HG02970 (cell line): ENCODE measurements at regions not wholly inside any gene's neighbourhood (a gene's known extent, or its start where the extent isn't known, plus 50 kb on each side); places are given as distances from the start of the nearest gene placed in this dataset.
"Not testable (repeated sequence)": the region's sequence is repeated elsewhere in the genome, so short reads cannot be mapped to it uniquely, and the experiment has no call there.

Experiments
- ATAC-seq: cut with Tn5 transposase; IDR thresholded peaks from one replicate; pipeline ENCODE4 v1.9.1; 2021; ENCODE audit warnings: mild to moderate bottlenecking, moderate library complexity, moderate number of reproducible peaks; ENCODE audit not compliant: unreplicated experiment, low FRiP score

DNA sequence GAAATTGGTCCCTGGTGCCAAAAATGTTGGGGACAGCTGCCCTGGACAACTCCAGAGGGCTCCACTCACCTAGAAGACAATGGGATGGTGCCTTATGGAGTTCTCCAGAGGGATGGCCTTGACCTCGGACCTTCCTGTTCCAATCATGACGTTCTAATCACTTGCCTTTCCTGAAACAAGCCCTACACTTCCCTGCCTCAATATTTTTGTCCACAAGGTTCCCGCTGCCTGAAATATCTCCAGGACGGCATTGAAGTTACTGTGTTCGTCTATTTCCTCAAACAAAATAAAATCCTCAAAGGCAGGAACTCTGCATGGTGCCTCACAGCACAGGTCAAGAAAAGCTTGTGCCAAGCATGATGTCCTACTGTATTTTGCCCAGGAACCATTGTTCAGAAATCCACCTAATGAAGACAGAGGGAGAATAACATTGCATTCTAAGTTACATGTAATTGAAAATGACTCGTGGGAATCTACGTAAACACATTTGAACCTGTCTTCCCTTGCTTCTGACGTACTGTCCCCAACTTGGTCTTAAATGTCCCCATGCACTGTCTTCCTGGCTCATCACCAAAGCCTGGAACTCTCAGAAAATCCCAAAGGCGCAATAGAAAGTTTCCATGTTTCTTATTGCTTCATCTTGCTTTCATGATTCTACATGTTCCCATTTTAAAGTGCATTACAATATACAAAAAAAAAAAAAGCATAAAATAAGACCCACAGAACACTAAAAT is 342.3 kb upstream of the NRP1 start:
- no peak for ATAC-seq

DNA sequence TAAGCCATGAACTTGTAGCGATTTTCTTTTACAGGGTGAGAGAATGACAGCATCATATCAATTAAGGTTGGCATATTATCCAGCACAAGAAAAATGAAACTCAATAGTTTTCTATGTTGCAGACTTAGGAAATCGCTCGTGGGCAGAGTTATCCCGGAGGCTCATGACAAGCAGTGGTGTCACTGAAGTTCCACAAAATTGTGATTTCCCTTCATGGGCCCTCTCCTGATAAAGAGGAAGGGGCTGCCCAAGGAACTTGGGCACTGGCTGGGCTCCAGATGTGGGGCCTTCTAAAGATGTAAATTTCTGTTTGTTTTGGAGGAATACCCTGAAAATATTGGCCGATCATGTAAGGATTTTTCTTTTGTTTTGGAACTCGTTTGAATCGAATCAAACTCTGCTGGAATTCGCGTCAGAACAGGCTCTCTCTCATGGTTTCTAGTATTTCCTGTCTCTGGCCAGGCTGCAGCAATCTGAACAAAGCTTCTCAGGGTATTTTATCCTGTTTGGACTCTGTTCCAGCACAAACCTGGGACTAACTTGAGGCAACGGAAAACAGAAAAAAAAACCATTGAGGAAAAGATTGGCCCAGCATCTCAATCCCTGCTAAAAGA is 340.6 kb upstream of the NRP1 start:
- no peak for ATAC-seq

DNA sequence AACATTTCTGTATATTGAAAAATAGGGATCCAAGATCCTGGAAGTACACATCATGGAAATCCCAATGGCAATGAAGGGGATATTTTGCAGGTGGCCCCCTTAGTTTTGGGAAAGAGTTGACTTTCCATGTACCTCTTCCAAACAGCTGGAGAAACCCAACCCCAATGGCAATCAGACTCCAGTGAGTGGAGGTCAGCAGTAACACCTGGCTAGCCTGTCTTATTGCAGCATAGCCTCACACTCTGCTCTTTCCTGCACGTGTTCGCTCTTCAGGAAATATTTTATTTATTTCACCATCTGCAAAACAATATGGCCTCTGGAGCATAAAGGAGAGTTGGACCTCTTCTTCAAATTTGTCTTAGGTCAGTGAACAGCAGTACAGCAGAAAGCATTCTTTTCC is 340.0 kb upstream of the NRP1 start:
- no peak for ATAC-seq

DNA sequence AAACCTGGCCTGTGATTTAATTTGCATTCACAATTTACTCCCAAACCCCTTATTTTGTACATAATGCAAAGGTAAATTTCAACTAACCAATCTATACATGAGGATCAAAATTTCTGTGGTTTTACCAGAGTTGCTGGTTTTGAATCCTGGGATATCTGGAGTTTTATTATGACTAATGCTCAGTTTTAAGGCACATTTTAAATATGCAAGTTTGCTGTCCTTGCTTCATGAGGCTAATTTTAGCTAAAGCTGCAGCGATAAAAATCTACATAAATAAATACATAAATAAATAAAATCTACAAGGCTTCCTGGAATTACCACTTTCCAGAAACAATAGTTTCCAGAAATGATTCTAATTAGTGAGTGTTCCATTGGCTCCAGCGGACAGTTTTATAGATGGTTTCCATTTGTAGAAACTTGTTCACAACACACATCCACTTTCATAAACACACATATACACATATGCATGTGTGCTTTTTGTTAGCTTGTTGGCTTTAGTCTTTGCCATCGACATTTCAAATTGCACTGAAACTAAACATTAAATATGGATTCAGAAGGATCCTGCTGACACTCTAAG is 339.5 kb upstream of the NRP1 start:
- no peak for ATAC-seq

DNA sequence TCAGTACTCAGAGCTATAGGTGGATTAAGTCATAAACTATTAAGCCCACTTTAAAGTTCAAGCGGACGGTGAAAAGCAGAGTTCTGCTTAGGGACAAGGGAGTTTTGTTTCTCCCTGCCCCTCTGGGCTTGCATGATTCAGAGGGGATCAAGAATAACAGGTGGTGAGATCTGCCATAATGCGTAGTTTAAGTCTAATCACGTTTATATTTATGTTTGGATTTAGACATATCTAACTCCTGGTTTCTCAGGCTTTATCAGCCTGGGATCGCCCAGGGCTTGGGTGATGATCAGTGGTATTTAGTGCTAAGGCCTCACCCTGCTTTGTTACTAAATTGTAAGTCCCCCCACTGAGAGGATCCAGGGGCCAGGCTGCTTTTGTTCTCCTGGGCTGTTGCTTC is 335.4 kb upstream of the NRP1 start:
- ATAC-seq = no peak

DNA sequence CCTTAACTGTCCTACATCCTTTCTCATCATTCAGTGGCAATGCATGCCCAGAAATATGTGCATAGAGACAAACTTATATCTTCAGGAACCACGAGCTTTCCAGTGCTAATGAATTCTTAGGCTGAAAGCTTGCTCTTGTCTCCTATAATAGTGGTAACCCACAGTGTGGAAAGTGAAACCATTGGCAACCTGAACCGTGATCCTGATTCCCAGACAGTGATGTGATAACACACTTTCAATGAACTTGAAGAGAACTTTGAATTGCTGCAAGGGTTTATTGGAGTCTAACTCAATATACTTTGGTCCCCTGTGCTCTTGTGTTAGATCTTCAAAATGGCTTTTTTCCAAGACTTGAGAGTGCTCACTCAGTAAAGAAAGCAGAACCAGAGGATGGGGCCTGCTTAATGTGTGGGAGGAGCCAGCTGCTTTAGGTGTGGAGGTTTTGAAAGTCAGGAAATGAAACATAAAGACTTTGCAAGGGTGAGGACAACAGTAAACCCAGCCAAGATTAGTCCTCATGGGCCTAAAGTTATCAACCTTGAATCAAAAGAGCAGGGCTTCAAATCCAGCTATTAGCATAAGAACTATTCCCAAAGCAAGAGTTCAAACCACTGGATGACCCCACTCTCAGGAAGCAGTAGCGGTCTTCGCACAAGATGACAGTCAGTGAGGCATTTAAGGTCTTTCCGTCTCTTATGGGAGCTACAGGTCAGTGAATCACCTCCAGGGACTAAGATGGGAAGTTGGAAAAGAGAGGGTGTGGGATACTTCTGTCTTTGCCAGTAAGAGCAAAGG is 332.4 kb upstream of the NRP1 start:
- ATAC-seq = no peak

DNA sequence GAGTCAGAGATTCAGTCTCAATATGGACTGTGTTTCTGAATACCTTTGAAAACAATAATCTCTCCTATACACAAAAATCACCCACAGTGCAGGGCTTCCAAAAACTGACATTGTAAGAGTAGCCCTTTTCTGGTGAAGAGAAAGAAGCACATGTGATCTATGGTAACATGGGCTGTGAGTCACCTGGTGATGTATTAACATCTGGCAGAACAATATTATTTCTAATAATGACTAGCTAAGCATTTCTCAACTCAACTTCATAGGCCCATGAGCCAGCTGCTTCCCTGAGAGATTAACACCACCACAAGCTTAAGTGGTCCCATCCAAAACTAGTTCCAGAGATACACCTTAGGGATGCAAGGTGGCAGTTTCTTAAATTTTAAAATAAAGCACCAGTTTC is 331.0 kb upstream of the NRP1 start:
- no peak for ATAC-seq

DNA sequence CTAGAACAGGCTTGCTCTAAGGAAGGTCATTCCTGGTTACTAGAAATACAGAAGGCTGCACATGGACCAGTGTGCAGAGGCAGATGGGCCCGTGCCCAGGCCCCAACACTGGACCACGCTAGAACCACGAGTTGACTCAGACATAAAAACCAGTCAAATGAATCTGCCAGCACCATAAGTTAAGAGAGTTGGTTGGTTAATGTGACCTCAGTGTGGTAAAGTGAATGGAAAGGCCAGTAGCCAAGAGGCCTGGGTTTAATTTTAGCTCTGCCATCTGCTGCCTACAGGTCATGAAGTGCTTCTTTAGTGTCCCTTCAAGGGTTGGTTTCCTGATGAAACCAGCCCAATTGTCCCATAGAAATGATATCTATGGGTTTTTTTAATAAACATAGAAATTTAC is 329.6 kb upstream of the NRP1 start:
- no peak for ATAC-seq

DNA sequence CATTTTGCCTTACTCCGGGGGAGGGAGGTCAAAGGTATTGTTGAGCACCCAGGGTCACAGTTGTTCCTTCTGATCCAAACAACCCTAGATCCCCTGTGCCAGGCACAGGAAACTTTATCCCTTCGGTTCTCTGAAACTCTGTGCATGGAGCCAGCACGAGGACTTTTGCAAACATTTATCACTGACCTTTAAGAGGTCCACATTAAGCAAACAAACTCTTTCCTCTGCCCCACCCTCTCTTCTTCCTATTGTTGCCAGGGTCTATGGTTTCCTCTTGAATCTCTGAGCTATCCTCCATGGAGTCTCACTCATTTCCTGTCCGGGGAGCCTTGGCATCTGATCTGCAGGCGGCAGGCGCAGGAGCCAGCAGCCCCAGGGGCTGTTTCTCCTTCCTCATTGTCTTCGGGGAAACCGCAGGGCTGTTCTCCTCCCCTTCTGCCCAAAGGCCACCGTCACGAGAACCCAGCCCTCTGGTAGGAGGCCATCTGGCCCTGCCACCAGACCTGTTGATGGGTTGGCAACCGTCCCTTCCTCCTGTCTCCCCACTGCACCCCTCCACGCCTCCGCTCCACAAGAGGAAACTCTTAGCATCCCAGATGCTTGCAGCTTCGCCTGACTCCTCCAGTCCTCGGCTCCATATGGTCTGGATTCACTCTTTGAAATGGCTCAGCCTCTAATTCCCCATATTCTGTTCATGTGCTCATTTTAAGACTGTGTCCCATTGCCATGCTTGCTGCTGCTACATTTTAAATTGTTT is 327.3 kb upstream of the NRP1 start:
- ATAC-seq = no peak

DNA sequence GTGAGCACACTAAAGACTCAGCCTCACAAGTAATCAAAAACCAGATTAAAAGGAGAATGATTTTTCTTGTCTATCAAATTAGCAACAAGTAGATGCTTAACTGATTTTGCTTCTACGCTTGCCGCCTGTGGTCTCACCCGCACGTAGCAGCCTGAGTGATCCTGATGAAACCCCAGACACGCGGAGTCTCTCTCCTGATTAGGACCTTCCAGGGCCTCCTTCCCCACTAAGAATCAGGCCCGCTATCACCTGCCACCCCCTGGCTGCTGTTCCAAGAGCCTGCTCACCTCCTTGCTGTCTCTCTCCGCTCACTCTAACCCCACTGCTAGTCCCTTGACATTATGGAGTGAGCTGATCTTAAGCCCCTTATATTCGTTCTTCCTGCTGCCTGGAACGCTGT is 325.9 kb upstream of the NRP1 start:
- no peak for ATAC-seq

DNA sequence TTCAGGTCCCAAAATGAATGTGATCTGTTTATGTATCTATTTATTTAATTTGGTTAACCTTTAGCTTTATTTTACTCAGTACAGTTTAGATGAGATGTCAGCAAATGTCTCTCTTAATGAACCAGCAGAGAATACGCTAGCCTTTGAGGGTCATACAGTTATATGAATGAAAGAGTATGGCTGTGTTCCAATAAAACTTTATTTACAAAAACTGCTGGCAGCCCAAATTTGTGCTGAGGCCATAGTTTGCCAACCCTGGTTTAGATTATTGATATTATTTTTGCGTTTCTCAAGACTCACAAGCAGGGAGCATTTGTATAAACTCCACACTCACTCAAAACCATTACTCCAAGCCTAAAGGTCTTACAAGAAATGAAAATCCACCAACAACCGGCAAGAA is 323.4 kb upstream of the NRP1 start:
- ATAC-seq = no peak

DNA sequence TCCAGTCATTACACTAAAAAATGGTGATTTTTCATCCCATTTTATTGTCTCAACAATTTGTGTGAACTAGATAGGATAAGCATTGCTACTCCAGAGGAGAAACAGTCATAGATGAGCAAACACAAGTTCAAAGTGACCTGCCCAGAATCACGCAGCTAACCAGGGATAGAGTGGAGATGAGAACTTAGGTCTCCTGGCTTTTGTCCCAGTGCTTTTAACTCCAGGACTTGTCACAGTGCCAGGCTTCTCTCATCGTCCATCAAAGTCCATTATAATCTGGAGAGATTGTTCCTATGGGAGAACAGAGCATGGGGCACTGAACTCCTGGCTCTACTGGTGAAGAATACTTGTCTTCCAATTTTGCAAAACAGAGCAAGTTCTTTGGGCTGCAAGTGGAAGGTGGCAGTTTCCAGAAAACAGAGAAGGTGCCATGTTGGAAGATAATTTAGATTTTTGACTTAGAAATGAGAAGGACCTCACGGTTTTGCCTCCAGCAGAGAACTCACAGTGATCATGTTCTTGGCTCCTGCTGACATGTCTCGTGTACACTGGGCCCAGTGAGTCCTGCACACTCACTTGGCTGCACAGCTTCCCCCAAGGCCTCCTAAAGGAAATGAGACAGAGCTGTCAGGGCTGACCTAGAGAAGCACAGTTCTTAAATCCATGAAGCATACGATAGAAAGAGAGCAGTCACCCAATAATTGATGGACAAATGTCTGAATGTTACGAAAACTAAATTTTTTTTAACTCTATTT is 322.9 kb upstream of the NRP1 start:
- ATAC-seq = no peak

DNA sequence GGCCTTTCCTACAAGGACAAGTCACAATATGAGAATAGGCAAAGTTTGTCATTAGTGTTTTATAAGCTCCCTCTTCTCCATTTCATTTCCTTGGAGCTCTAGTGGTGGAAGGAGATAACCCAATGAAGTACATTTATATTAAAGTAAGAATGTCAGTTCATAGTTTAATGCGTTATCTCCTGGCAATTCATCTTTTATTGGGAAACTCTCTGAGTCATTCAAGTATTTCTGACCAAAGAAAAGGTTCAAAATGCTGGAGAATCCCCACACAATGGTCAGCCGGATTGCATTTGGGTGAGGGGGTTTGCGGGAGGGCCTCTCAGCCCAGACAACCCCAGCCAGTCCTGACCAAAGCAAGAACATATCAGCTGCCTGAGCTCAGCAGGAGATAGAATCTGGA is 321.5 kb upstream of the NRP1 start:
- ATAC-seq = no peak

DNA sequence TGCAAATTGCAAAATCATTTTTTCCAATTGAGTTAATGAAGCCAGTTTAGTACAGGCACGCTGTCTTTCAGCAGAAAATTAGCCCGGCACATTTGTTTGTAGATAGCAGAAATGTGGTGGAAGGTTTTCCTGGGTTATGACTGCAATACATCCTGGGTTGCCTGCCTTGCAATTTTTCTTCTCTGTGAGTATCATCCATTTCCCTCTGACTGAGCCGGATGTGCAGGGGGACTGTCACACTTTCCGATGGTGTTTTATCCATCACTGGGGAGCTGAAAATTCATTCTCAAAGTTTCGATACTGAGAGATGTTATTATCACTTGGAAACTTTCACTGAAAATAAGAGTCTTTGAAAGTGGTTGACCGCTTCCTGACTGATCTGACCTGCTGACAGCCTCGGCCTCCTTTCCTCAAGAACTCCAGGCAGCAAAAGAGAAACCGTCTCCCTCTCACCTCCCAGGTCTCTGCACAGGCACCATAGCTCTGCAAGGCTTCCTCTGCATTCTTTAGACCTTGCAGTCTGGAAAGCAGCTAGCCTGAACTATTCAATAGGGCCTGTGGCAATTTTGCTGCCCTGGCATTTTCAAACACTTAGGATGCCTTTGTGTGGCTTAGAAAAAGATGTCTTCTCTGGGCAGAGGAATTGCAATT is 320.8 kb upstream of the NRP1 start:
- ATAC-seq = no peak

DNA sequence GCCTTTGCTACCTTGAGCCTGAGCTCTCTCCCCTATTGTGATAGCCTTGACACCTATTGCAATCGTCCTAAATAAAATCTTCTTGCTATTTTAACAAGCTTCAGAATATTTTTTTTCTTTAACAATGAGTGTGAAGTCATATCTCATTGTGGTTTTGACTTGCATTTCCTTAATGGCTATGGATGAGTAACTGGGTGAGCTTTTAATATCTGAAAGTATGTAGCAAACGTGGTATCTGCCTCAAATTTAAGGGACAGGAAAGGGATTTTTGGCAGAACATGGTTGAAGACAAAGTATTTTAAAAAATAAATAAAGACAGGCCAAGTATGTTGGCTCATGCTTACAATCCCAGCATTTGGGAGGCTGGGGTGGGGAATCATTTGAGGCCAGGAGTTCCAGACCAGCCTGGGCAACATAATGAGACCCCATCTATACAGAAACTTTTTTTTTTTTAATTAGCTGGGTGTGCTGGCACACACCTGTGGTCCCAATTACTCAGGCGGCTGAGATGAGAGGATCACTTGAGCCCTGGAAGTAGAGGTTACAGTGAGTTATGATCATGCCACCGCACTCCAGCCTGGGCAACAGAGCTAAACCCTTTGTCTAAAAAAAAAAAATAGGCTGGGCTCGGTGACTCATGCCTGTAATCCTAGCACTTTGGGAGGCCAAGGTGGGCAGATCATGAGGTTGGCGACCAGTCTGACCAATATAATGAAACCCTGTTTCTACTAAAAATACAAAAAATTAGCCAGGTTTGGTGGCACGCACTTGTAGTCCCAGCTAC is 319.3 kb upstream of the NRP1 start:
- no peak for ATAC-seq

DNA sequence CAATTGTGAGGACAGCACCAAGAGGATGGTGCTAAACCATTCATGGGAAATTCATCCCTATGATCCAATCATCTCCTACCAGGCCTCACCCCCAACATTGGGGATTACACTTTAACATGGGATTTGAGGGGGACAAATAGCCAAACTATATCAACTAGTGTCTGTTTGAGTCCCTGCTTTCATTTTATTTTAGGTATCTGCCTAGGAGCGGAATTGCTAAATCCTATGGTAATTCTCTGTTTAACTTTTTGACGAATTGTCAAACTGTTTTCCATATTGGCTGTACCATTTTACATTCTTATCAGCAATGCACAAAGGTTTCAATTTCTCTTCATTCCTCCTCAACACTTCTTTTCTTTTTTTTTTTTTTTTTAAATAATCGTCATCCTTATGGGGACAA is 318.4 kb upstream of the NRP1 start:
- no peak for ATAC-seq

DNA sequence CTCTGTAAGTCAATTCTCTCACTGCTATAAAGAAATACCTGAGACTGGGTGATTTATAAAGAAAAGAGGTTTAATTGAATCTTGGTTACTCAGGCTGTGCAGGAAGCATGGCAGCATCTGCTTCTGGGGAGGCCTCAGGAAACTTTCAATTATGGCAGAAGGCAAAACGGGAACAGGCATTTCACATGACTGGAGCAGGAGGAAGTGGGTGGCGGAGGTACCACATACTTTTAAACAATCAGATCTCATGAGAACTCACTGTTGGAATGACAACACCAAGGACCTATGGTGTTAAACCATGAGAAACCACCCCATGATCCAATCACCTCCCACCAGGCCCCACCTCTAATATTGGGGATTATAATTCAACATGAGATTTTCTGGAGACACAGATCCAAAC is 315.7 kb upstream of the NRP1 start:
- ATAC-seq = not testable (repeated sequence)

DNA sequence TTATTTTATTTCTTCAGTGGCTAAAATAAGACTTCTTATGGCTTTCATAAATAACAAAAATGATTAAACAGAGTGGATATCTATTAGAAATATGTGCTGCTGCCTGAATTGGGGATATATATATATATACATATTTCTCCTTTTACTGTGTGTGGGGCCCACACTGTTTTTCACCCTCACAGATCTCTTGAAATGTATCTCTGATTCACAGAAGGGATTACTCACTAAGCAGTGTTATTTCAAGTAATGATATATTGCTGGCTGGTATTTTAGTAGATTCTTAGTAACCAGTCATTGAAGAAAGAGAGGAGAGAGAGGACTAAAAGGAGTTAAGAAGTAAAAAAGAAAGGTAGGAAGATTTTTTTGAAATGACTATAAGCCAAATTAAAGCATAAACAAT is 308.6 kb upstream of the NRP1 start:
- ATAC-seq = no peak

DNA sequence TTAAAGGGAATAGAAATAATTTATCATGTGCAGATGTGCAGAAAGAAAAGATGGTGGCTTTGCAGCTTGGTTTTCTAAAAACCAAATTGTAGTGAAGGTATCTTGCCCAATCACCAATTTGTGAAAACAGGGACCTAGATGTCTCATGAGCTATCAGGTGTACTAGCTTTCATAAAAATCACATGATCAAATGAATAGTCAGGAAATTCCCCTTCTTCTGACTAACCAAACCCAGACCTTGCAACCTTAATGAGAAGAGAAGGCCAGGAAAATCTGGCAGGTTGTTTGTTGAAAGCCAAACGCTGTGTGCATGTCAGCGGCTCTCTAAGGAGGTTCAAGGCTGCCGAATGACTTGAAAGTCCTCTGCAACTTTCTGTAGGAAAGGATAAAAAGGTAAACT is 304.4 kb upstream of the NRP1 start:
- no peak for ATAC-seq
